GM23338 (cell line): ENCODE measurements at regions not wholly inside any gene's neighbourhood (a gene's known extent, or its start where the extent isn't known, plus 50 kb on each side); places are given as distances from the start of the nearest gene placed in this dataset.

ENCODE experiments used
- ATAC-seq: fragments of 200-7000 bp; cut with Tn5 transposase; 3 replicates; pipeline ENCODE4 v1.9.1; 2020
- DNase-seq: peaks from one replicate; pipeline ENCODE4 v3.0.0-alpha.2; 2015; ENCODE audit warnings: low spot score
- H2AFZ ChIP-seq: fragments of 200-600 bp; sonication (generic); 2 replicates; pipeline ENCODE4 v1.8.0; 2016; ENCODE audit warnings: antibody characterized with exemption, mild to moderate bottlenecking, moderate library complexity
- H3F3A ChIP-seq: fragments of 200-600 bp; sonication (generic); replicated peaks from 2 replicates; pipeline ENCODE4 v1.8.0; 2017; ENCODE audit warnings: antibody characterized with exemption, mixed run types, low read depth
- H3K27ac ChIP-seq: fragments of 200-600 bp; sonication (generic); 2 replicates; pipeline ENCODE4 v1.6.1; 2016; ENCODE audit warnings: low read depth
- H3K27me3 ChIP-seq: fragments of 200-600 bp; sonication (generic); 2 replicates; pipeline ENCODE4 v1.8.0; 2016; ENCODE audit warnings: mild to moderate bottlenecking, mixed run types, moderate library complexity; ENCODE audit not compliant: insufficient read depth
- H3K36me3 ChIP-seq: fragments of 200-600 bp; sonication (generic); 2 replicates; pipeline ENCODE4 v1.8.0; 2016; ENCODE audit warnings: mild to moderate bottlenecking; ENCODE audit not compliant: insufficient read depth
- H3K4me1 ChIP-seq: fragments of 200-600 bp; sonication (generic); 2 replicates; pipeline ENCODE4 v1.8.0; 2016; ENCODE audit warnings: mild to moderate bottlenecking, moderate library complexity; ENCODE audit not compliant: insufficient read depth
- H3K4me2 ChIP-seq: fragments of 200-600 bp; sonication (generic); 2 replicates; pipeline ENCODE4 v1.7.1; 2017; ENCODE audit warnings: mixed run types
- H3K4me3 ChIP-seq: fragments of 200-600 bp; sonication (generic); 2 replicates; pipeline ENCODE4 v1.6.1; 2016; ENCODE audit warnings: mixed run types
- H3K79me2 ChIP-seq: fragments of 200-600 bp; sonication (generic); replicated peaks from 2 replicates; pipeline ENCODE4 v1.8.0; 2017; ENCODE audit warnings: mild to moderate bottlenecking; ENCODE audit not compliant: insufficient read depth
- H3K9me2 ChIP-seq: fragments of 200-600 bp; sonication (generic); 2 replicates; pipeline ENCODE4 v1.8.0; 2017; ENCODE audit not compliant: insufficient read depth
- H4K20me1 ChIP-seq: fragments of 200-600 bp; sonication (generic); replicated peaks from 2 replicates; pipeline ENCODE4 v1.8.0; 2017; ENCODE audit warnings: mild to moderate bottlenecking; ENCODE audit not compliant: insufficient read depth
- H3K27ac Mint-ChIP-seq: 2 replicates; pipeline ENCODE4 v1.8.0; 2020; ENCODE audit warnings: inconsistent platforms, mild to moderate bottlenecking, moderate library complexity, mixed read lengths
- H3K27me3 Mint-ChIP-seq: 3 replicates; pipeline ENCODE4 v1.8.0; 2022; ENCODE audit warnings: low read depth, mild to moderate bottlenecking, moderate library complexity, mixed read lengths, inconsistent platforms; ENCODE audit not compliant: insufficient read depth, poor library complexity
- H3K36me3 Mint-ChIP-seq: 3 replicates; pipeline ENCODE4 v1.8.0; 2021; ENCODE audit warnings: low read depth, mild to moderate bottlenecking, inconsistent platforms, moderate library complexity, mixed read lengths
- H3K4me1 Mint-ChIP-seq: 3 replicates; pipeline ENCODE4 v1.8.0; 2020; ENCODE audit warnings: mild to moderate bottlenecking, inconsistent platforms, mixed read lengths
- H3K4me3 Mint-ChIP-seq: 3 replicates; pipeline ENCODE4 v1.8.0; 2021; ENCODE audit warnings: moderate library complexity, mild to moderate bottlenecking, inconsistent platforms, mixed read lengths
- H3K9me3 Mint-ChIP-seq: 3 replicates; pipeline ENCODE4 v1.8.0; 2020; ENCODE audit warnings: moderate library complexity, mild to moderate bottlenecking, inconsistent platforms, mixed read lengths
- CREB1 ChIP-seq: fragments of 250-450 bp; sonication (Bioruptor Pico); IDR thresholded peaks from 2 replicates; pipeline ENCODE4 v1.5.0; 2020; ENCODE audit warnings: low read depth, mild to moderate bottlenecking, moderate library complexity
- CTCF ChIP-seq, 2 experiments: fragments of 200-600 bp in 1 of 2; sonication (generic) in 1 of 2; conservative IDR thresholded peaks; 2 replicates each; pipeline versions ENCODE4 v1.5.1 to v1.6.1; 2016 to 2017; ENCODE audit warnings: antibody characterized with exemption in 2 of 2, low read depth in 2 of 2, mild to moderate bottlenecking in 2 of 2, moderate library complexity in 1 of 2
- EZH2 ChIP-seq: fragments of 200-600 bp; sonication (generic); IDR thresholded peaks from one replicate; pipeline ENCODE4 v1.8.0; 2017; ENCODE audit warnings: antibody characterized with exemption, mild to moderate bottlenecking, low read depth; ENCODE audit not compliant: unreplicated experiment
- EZH2phosphoT487 ChIP-seq: fragments of 200-600 bp; sonication (generic); IDR thresholded peaks from one replicate; pipeline ENCODE4 v1.8.1; 2018; ENCODE audit warnings: antibody characterized with exemption; ENCODE audit not compliant: unreplicated experiment
- JUNB ChIP-seq: IDR thresholded peaks from one replicate; pipeline ENCODE4 v1.6.1; 2016; ENCODE audit warnings: antibody characterized with exemption; ENCODE audit not compliant: unreplicated experiment
- NANOG ChIP-seq: IDR thresholded peaks from 2 replicates; pipeline ENCODE4 v1.6.1; 2016; ENCODE audit warnings: antibody characterized with exemption, borderline replicate concordance
- POLR2AphosphoS5 ChIP-seq: IDR thresholded peaks from 2 replicates; pipeline ENCODE4 v1.6.1; 2016; ENCODE audit warnings: antibody characterized with exemption, low read depth
- STAT1 ChIP-seq: IDR thresholded peaks from one replicate; pipeline ENCODE4 v1.6.1; 2016; ENCODE audit warnings: antibody characterized with exemption; ENCODE audit not compliant: unreplicated experiment
- ZNF114 ChIP-seq: fragments of 250-450 bp; sonication (Bioruptor Pico); IDR thresholded peaks from 2 replicates; pipeline ENCODE4 v1.5.0; 2020; ENCODE audit warnings: mild to moderate bottlenecking, moderate library complexity
- ZNF331 ChIP-seq: fragments of 250-450 bp; sonication (Bioruptor Pico); IDR thresholded peaks from 2 replicates; pipeline ENCODE4 v1.5.0; 2020; ENCODE audit warnings: low read depth, mild to moderate bottlenecking, moderate library complexity
- TF ChIP-seq, protein P1 (sequence below): fragments of 250-450 bp; sonication (Bioruptor Pico); IDR thresholded peaks from 2 replicates; pipeline ENCODE4 v1.5.0; 2020; ENCODE audit warnings: mild to moderate bottlenecking, moderate library complexity
- TF ChIP-seq, protein P2 (sequence below): IDR thresholded peaks from 2 replicates; pipeline ENCODE4 v1.6.1; 2016; ENCODE audit warnings: antibody characterized with exemption
- TF ChIP-seq, protein P3 (sequence below): IDR thresholded peaks from one replicate; pipeline ENCODE4 v1.6.1; 2018; ENCODE audit warnings: antibody characterized with exemption; ENCODE audit not compliant: unreplicated experiment

DNA sequence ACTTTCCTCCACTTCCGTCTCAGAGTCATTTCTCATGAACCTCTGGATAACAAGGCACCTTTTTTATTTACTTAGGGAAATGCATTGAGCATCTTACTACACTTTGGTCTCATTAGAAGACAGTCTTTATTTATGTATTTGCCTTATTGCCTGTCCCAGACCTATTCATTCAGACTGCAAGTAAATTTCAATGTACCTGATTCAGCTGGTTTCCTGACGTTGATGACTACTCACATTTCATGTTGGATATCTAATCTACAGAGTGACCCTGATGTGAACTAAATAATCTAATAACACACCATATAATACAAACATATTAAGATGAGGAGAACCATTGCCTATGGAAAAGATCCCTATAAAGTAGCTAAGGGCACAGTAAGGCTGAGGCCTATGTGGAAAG is 267.7 kb downstream of the SLC6A15 start (continued):
- TF ChIP-seq, protein P1, sequence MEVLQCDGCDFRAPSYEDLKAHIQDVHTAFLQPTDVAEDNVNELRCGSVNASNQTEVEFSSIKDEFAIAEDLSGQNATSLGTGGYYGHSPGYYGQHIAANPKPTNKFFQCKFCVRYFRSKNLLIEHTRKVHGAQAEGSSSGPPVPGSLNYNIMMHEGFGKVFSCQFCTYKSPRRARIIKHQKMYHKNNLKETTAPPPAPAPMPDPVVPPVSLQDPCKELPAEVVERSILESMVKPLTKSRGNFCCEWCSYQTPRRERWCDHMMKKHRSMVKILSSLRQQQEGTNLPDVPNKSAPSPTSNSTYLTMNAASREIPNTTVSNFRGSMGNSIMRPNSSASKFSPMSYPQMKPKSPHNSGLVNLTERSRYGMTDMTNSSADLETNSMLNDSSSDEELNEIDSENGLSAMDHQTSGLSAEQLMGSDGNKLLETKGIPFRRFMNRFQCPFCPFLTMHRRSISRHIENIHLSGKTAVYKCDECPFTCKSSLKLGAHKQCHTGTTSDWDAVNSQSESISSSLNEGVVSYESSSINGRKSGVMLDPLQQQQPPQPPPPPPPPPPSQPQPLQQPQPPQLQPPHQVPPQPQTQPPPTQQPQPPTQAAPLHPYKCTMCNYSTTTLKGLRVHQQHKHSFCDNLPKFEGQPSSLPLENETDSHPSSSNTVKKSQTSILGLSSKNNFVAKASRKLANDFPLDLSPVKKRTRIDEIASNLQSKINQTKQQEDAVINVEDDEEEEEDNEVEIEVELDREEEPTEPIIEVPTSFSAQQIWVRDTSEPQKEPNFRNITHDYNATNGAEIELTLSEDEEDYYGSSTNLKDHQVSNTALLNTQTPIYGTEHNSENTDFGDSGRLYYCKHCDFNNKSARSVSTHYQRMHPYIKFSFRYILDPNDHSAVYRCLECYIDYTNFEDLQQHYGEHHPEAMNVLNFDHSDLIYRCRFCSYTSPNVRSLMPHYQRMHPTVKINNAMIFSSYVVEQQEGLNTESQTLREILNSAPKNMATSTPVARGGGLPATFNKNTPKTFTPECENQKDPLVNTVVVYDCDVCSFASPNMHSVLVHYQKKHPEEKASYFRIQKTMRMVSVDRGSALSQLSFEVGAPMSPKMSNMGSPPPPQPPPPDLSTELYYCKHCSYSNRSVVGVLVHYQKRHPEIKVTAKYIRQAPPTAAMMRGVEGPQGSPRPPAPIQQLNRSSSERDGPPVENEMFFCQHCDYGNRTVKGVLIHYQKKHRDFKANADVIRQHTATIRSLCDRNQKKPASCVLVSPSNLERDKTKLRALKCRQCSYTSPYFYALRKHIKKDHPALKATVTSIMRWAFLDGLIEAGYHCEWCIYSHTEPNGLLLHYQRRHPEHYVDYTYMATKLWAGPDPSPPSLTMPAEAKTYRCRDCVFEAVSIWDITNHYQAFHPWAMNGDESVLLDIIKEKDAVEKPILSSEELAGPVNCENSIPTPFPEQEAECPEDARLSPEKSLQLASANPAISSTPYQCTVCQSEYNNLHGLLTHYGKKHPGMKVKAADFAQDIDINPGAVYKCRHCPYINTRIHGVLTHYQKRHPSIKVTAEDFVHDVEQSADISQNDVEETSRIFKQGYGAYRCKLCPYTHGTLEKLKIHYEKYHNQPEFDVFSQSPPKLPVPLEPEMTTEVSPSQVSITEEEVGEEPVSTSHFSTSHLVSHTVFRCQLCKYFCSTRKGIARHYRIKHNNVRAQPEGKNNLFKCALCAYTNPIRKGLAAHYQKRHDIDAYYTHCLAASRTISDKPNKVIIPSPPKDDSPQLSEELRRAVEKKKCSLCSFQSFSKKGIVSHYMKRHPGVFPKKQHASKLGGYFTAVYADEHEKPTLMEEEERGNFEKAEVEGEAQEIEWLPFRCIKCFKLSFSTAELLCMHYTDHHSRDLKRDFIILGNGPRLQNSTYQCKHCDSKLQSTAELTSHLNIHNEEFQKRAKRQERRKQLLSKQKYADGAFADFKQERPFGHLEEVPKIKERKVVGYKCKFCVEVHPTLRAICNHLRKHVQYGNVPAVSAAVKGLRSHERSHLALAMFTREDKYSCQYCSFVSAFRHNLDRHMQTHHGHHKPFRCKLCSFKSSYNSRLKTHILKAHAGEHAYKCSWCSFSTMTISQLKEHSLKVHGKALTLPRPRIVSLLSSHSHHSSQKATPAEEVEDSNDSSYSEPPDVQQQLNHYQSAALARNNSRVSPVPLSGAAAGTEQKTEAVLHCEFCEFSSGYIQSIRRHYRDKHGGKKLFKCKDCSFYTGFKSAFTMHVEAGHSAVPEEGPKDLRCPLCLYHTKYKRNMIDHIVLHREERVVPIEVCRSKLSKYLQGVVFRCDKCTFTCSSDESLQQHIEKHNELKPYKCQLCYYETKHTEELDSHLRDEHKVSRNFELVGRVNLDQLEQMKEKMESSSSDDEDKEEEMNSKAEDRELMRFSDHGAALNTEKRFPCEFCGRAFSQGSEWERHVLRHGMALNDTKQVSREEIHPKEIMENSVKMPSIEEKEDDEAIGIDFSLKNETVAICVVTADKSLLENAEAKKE (CRISPR knock-in tag) = no peak
- TF ChIP-seq STAT1 = no peak
- no peak for TF ChIP-seq CREB1 (CRISPR knock-in tag)
- TF ChIP-seq EZH2 = no peak

GRCh38 chr12:84643993-84644392 is 268.6 kb downstream of the SLC6A15 start:
- DNase-seq = no peak
- no peak overlapping the region for H3K4me3 Mint-ChIP-seq
- no peaks in the 10 kb centered on the region for H3K9me2 ChIP-seq
- no peak for ATAC-seq
- no peak overlapping the region for H3K27ac Mint-ChIP-seq
- H3K9me3 Mint-ChIP-seq = no peaks in the 10 kb centered on the region
- H3K27me3 Mint-ChIP-seq = no peaks in the 10 kb centered on the region
- peaks cover 4% of the 10 kb centered on the region; the same call in 1 of the 2 replicates for H3K4me1 ChIP-seq
- no peaks in the 10 kb centered on the region for H3F3A ChIP-seq
- H3K4me1 Mint-ChIP-seq = peaks cover 2% of the 10 kb centered on the region; the same call in 1 of the 3 replicates
- H3K27me3 ChIP-seq = no peaks in the 10 kb centered on the region
- no peak overlapping the region for H3K27ac ChIP-seq
- no peaks in the 10 kb centered on the region for H3K36me3 Mint-ChIP-seq
- H3K4me3 ChIP-seq = no peak overlapping the region
- H3K36me3 ChIP-seq = no peaks in the 10 kb centered on the region
- no peaks in the 10 kb centered on the region for H3K79me2 ChIP-seq
- H4K20me1 ChIP-seq = no peaks in the 10 kb centered on the region
- H2AFZ ChIP-seq = no peak overlapping the region
- H3K4me2 ChIP-seq = no peak overlapping the region
- TF ChIP-seq EZH2 (no peak), CTCF (conservative IDR thresholded peaks at IDR 0.05; ENCODE audit: low read depth in 2 of 2) (no peak), CREB1 (CRISPR knock-in tag) (no peak), POLR2AphosphoS5 (no peak), JUNB (no peak), NANOG (no peak), EZH2phosphoT487 (no peak), STAT1 (no peak), ZNF331 (CRISPR knock-in tag) (no peak), ZNF114 (CRISPR knock-in tag) (no peak)
- TF ChIP-seq, protein P2, sequence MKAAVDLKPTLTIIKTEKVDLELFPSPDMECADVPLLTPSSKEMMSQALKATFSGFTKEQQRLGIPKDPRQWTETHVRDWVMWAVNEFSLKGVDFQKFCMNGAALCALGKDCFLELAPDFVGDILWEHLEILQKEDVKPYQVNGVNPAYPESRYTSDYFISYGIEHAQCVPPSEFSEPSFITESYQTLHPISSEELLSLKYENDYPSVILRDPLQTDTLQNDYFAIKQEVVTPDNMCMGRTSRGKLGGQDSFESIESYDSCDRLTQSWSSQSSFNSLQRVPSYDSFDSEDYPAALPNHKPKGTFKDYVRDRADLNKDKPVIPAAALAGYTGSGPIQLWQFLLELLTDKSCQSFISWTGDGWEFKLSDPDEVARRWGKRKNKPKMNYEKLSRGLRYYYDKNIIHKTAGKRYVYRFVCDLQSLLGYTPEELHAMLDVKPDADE = no peak
- TF ChIP-seq, protein P3, sequence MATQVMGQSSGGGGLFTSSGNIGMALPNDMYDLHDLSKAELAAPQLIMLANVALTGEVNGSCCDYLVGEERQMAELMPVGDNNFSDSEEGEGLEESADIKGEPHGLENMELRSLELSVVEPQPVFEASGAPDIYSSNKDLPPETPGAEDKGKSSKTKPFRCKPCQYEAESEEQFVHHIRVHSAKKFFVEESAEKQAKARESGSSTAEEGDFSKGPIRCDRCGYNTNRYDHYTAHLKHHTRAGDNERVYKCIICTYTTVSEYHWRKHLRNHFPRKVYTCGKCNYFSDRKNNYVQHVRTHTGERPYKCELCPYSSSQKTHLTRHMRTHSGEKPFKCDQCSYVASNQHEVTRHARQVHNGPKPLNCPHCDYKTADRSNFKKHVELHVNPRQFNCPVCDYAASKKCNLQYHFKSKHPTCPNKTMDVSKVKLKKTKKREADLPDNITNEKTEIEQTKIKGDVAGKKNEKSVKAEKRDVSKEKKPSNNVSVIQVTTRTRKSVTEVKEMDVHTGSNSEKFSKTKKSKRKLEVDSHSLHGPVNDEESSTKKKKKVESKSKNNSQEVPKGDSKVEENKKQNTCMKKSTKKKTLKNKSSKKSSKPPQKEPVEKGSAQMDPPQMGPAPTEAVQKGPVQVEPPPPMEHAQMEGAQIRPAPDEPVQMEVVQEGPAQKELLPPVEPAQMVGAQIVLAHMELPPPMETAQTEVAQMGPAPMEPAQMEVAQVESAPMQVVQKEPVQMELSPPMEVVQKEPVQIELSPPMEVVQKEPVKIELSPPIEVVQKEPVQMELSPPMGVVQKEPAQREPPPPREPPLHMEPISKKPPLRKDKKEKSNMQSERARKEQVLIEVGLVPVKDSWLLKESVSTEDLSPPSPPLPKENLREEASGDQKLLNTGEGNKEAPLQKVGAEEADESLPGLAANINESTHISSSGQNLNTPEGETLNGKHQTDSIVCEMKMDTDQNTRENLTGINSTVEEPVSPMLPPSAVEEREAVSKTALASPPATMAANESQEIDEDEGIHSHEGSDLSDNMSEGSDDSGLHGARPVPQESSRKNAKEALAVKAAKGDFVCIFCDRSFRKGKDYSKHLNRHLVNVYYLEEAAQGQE = no peak
